ENCODE measurements at regions not wholly inside any gene's neighbourhood (a gene's known extent, or its start where the extent isn't known, plus 50 kb on each side); places are given as distances from the start of the nearest gene placed in this dataset.
A peak's percentile ranks its signal among the peaks of the same experiment; 100 is the strongest.
"Not testable (repeated sequence)": the region's sequence is repeated elsewhere in the genome, so short reads cannot be mapped to it uniquely, and the experiment has no call there.

GRCh38 chr21:31515253-31515652, 144.2 kb upstream of the SOD1 start:
- no peaks in the 10 kb centered on the region for H3K9me3 ChIP-seq (ENCODE audit: control insufficient read depth in 1 of 2, low read length in 2 of 2)
- H3K27me3 Mint-ChIP-seq: peaks cover 0 to 3% of the 10 kb centered on the region in 2 donors
- H3K4me1 ChIP-seq (ENCODE audit: insufficient read depth, low read length): peaks cover 1% of the 10 kb centered on the region
- H3K27ac Mint-ChIP-seq: no peak overlapping the region
- H3K36me3 Mint-ChIP-seq: no peaks in the 10 kb centered on the region
- H3K4me1 Mint-ChIP-seq: peaks cover 0 to 9% (median 4%) of the 10 kb centered on the region in 4 donors
- ChIA-PET CTCF (ENCODE audit: partially characterized antibody) (no interaction called here), POLR2A (ENCODE audit: partially characterized antibody) (no interaction called here)
- H3K4me3 Mint-ChIP-seq: peak overlapping the region in 1 of 8 donors; percentile 9
- no peak for DNase-seq
- no peak overlapping the region for H3K4me3 ChIP-seq (ENCODE audit: low read length in 2 of 2)
- intact Hi-C loops (cut with micrococcal nuclease): no loop called here
- no peak overlapping the region for H3K27ac ChIP-seq (ENCODE audit: low read depth, low read length)
- H3K27me3 ChIP-seq (ENCODE audit: insufficient read depth, low read length): no peaks in the 10 kb centered on the region
- no peaks in the 10 kb centered on the region for H3K36me3 ChIP-seq (ENCODE audit: insufficient read depth, low read length)
- no peaks in the 10 kb centered on the region for H3K9me3 Mint-ChIP-seq

- Mint-ChIP-seq H3K4me1 (peaks cover 3 to 15% (median 10%) of the 10 kb centered on the region in 4 donors), H3K27me3 (peaks cover 0 to 3% of the 10 kb centered on the region in 2 donors), H3K4me3 (no peak overlapping the region), H3K27ac (no peak overlapping the region), H3K36me3 (no peaks in the 10 kb centered on the region), H3K9me3 (no peaks in the 10 kb centered on the region)
- no peaks in the 10 kb centered on the region for H3K27me3 ChIP-seq (ENCODE audit: insufficient read depth, low read length)
- no peaks in the 10 kb centered on the region for H3K36me3 ChIP-seq (ENCODE audit: insufficient read depth, low read length)
- ChIA-PET POLR2A (ENCODE audit: partially characterized antibody) (interaction anchor here (0.6 kb wide), 1 partner anchor 9 kb away, joined by 3 read pairs; no protein-coding TSS in a partner anchor), CTCF (ENCODE audit: partially characterized antibody) (no interaction called here)
- DNase-seq: no peak
- H3K27ac ChIP-seq (ENCODE audit: low read depth, low read length): no peak overlapping the region
- H3K4me3 ChIP-seq (ENCODE audit: low read length in 2 of 2): no peak overlapping the region
- intact Hi-C loops (cut with micrococcal nuclease): no loop called here
- H3K4me1 ChIP-seq (ENCODE audit: insufficient read depth, low read length): peaks cover 8% of the 10 kb centered on the region
- no peaks in the 10 kb centered on the region for H3K9me3 ChIP-seq (ENCODE audit: control insufficient read depth in 1 of 2, low read length in 2 of 2)
These were observed 144.9 kb upstream of the SOD1 start for GRCh38 chr21:31514598-31514997.

- intact Hi-C loops (cut with micrococcal nuclease); H3K27me3 ChIP-seq (ENCODE audit: insufficient read depth, low read length); DNase-seq; H3K36me3 ChIP-seq (ENCODE audit: insufficient read depth, low read length); H3K9me3 Mint-ChIP-seq; POLR2A ChIA-PET (ENCODE audit: partially characterized antibody); H3K9me3 ChIP-seq (ENCODE audit: control insufficient read depth in 1 of 2, low read length in 2 of 2); H3K36me3 Mint-ChIP-seq; H3K27ac ChIP-seq (ENCODE audit: low read depth, low read length); H3K4me3 ChIP-seq (ENCODE audit: low read length in 2 of 2); H3K4me3 Mint-ChIP-seq; H3K27me3 Mint-ChIP-seq: not testable (repeated sequence)
- CTCF ChIA-PET (ENCODE audit: partially characterized antibody): interaction anchor here (0.8 kb wide), 1 partner anchor 412 kb away, joined by 3 read pairs; no protein-coding TSS in a partner anchor
- Mint-ChIP-seq H3K27ac (peak overlapping the region in 1 of 7 donors; percentile 65), H3K4me1 (peaks cover 9 to 26% (median 16%) of the 10 kb centered on the region in 4 donors)
- H3K4me1 ChIP-seq (ENCODE audit: insufficient read depth, low read length): peaks cover 15% of the 10 kb centered on the region
These were observed 146.0 kb upstream of the SOD1 start for GRCh38 chr21:31513541-31513940.

GRCh38 chr21:31511999-31512398, 147.5 kb upstream of the SOD1 start:
- H3K36me3 Mint-ChIP-seq; H3K9me3 Mint-ChIP-seq; POLR2A ChIA-PET (ENCODE audit: partially characterized antibody); H3K36me3 ChIP-seq (ENCODE audit: insufficient read depth, low read length); H3K27ac Mint-ChIP-seq; CTCF ChIA-PET (ENCODE audit: partially characterized antibody); H3K27me3 Mint-ChIP-seq; DNase-seq; H3K4me3 Mint-ChIP-seq; H3K27me3 ChIP-seq (ENCODE audit: insufficient read depth, low read length); intact Hi-C loops (cut with micrococcal nuclease); H3K4me3 ChIP-seq (ENCODE audit: low read length in 2 of 2); H3K27ac ChIP-seq (ENCODE audit: low read depth, low read length); H3K9me3 ChIP-seq (ENCODE audit: control insufficient read depth in 1 of 2, low read length in 2 of 2): not testable (repeated sequence)
- H3K4me1 ChIP-seq (ENCODE audit: insufficient read depth, low read length): peaks cover 15% of the 10 kb centered on the region
- H3K4me1 Mint-ChIP-seq: peaks cover 10 to 23% (median 15%) of the 10 kb centered on the region in 4 donors

GRCh38 chr21:31511258-31511657, 148.2 kb upstream of the SOD1 start:
- Histone ChIP-seq H3K27ac (ENCODE audit: low read depth, low read length) (no peak overlapping the region), H3K4me3 (ENCODE audit: low read length in 2 of 2) (no peak overlapping the region), H3K4me1 (ENCODE audit: insufficient read depth, low read length) (peaks cover 15% of the 10 kb centered on the region), H3K27me3 (ENCODE audit: insufficient read depth, low read length) (no peaks in the 10 kb centered on the region), H3K9me3 (ENCODE audit: control insufficient read depth in 1 of 2, low read length in 2 of 2) (no peaks in the 10 kb centered on the region), H3K36me3 (ENCODE audit: insufficient read depth, low read length) (no peaks in the 10 kb centered on the region)
- Mint-ChIP-seq H3K27me3 (peaks cover 0 to 3% of the 10 kb centered on the region in 2 donors), H3K4me1 (peaks cover 13 to 25% (median 17%) of the 10 kb centered on the region in 4 donors), H3K36me3 (no peaks in the 10 kb centered on the region), H3K9me3 (no peaks in the 10 kb centered on the region), H3K4me3 (no peak overlapping the region), H3K27ac (no peak overlapping the region)
- ChIA-PET POLR2A (ENCODE audit: partially characterized antibody) (no interaction called here), CTCF (ENCODE audit: partially characterized antibody) (no interaction called here)
- DNase-seq: no peak
- intact Hi-C loops (cut with micrococcal nuclease): no loop called here

- no peaks in the 10 kb centered on the region for H3K27me3 ChIP-seq (ENCODE audit: insufficient read depth, low read length)
- intact Hi-C loops (cut with micrococcal nuclease): loop anchor here (1.0 to 10.0 kb wide), 3 partner anchors 115 to 411 kb away; no protein-coding TSS in a partner anchor
- H3K9me3 ChIP-seq (ENCODE audit: control insufficient read depth in 1 of 2, low read length in 2 of 2): no peaks in the 10 kb centered on the region
- peak overlapping the region; percentile 36 to 78 (median 55) for H3K4me3 Mint-ChIP-seq
- ChIA-PET POLR2A (ENCODE audit: partially characterized antibody) (no interaction called here), CTCF (ENCODE audit: partially characterized antibody) (interaction anchor here (0.6 to 1.3 kb wide), 4 partner anchors 48 to 406 kb away, joined by 3 to 4 read pairs (median 3); no protein-coding TSS in a partner anchor)
- peak overlapping the region in 6 of 7 donors; percentile 0 to 87 (median 66) for H3K27ac Mint-ChIP-seq
- peak; percentile 57 to 74 (median 62) for DNase-seq
- no peaks in the 10 kb centered on the region for H3K9me3 Mint-ChIP-seq
- no peaks in the 10 kb centered on the region for H3K36me3 ChIP-seq (ENCODE audit: insufficient read depth, low read length)
- H3K36me3 Mint-ChIP-seq: no peaks in the 10 kb centered on the region
- no peak overlapping the region for H3K4me3 ChIP-seq (ENCODE audit: low read length in 2 of 2)
- H3K27ac ChIP-seq (ENCODE audit: low read depth, low read length): no peak overlapping the region
- peaks cover 0 to 3% of the 10 kb centered on the region in 2 donors for H3K27me3 Mint-ChIP-seq
- H3K4me1 ChIP-seq (ENCODE audit: insufficient read depth, low read length): peaks cover 15% of the 10 kb centered on the region
- peaks cover 16 to 40% (median 28%) of the 10 kb centered on the region in 4 donors for H3K4me1 Mint-ChIP-seq
These were observed 150.1 kb upstream of the SOD1 start for GRCh38 chr21:31509194-31510017.

- no peaks in the 10 kb centered on the region for H3K27me3 ChIP-seq (ENCODE audit: insufficient read depth, low read length)
- POLR2A ChIA-PET (ENCODE audit: partially characterized antibody): interaction anchor here (0.9 kb wide), 1 partner anchor 8 kb away, joined by 3 read pairs; no protein-coding TSS in a partner anchor
- H3K27ac ChIP-seq (ENCODE audit: low read depth, low read length): no peak overlapping the region
- H3K9me3 ChIP-seq (ENCODE audit: control insufficient read depth in 1 of 2, low read length in 2 of 2): no peaks in the 10 kb centered on the region
- Mint-ChIP-seq H3K9me3 (no peaks in the 10 kb centered on the region), H3K27me3 (no peaks in the 10 kb centered on the region), H3K4me3 (peak overlapping the region in 2 of 8 donors; percentile 32 to 46), H3K36me3 (no peaks in the 10 kb centered on the region), H3K27ac (peak overlapping the region in 4 of 7 donors; percentile 3 to 21 (median 6)), H3K4me1 (peaks cover 16 to 44% (median 28%) of the 10 kb centered on the region in 4 donors)
- no peak overlapping the region for H3K4me3 ChIP-seq (ENCODE audit: low read length in 2 of 2)
- intact Hi-C loops (cut with micrococcal nuclease): loop anchor here (10.0 kb wide), 1 partner anchor 111 kb away; no protein-coding TSS in a partner anchor
- CTCF ChIA-PET (ENCODE audit: partially characterized antibody): interaction anchor here (1.4 to 1.6 kb wide), 2 partner anchors 59 to 75 kb away, joined by 3 to 5 read pairs; no protein-coding TSS in a partner anchor
- peak in 2 of 5 donors; percentile 3 to 7 for DNase-seq
- H3K4me1 ChIP-seq (ENCODE audit: insufficient read depth, low read length): peaks cover 15% of the 10 kb centered on the region
- H3K36me3 ChIP-seq (ENCODE audit: insufficient read depth, low read length): no peaks in the 10 kb centered on the region
These were observed 153.5 kb upstream of the SOD1 start for GRCh38 chr21:31505975-31506374.

Data from CD4-positive, alpha-beta memory T cell (primary cell).